ENCODE measurements at regions not wholly inside any gene's neighbourhood (a gene's known extent, or its start where the extent isn't known, plus 50 kb on each side); places are given as distances from the start of the nearest gene placed in this dataset.

- Mint-ChIP-seq H3K4me3 (ENCODE audit: unreplicated experiment) (no peak overlapping the region), H3K36me3 (ENCODE audit: unreplicated experiment) (no peaks in the 10 kb centered on the region), H3K9me3 (ENCODE audit: unreplicated experiment) (no peaks in the 10 kb centered on the region), H3K27me3 (ENCODE audit: unreplicated experiment) (no peaks in the 10 kb centered on the region), H3K27ac (ENCODE audit: unreplicated experiment) (no peak overlapping the region), H3K4me1 (ENCODE audit: unreplicated experiment) (no peaks in the 10 kb centered on the region)
- TF ChIP-seq CTCF (IDR thresholded peaks at IDR 0.05) = no peak
- no peak for DNase-seq (ENCODE audit: extremely low spot score, unreplicated experiment)
Measured at GRCh38 chr14:28867571-28867970, 101.0 kb downstream of the FOXG1 start.

GRCh38 chr14:28870033-28870564 lies 103.5 kb downstream of the FOXG1 start:
- H3K27me3 Mint-ChIP-seq (ENCODE audit: unreplicated experiment) = no peaks in the 10 kb centered on the region
- no peak for DNase-seq (ENCODE audit: extremely low spot score, unreplicated experiment)
- TF ChIP-seq CTCF (IDR thresholded peaks at IDR 0.05) = no peak
- H3K27ac Mint-ChIP-seq (ENCODE audit: unreplicated experiment) = no peak overlapping the region
- no peaks in the 10 kb centered on the region for H3K9me3 Mint-ChIP-seq (ENCODE audit: unreplicated experiment)
- no peaks in the 10 kb centered on the region for H3K36me3 Mint-ChIP-seq (ENCODE audit: unreplicated experiment)
- H3K4me1 Mint-ChIP-seq (ENCODE audit: unreplicated experiment) = no peaks in the 10 kb centered on the region
- no peak overlapping the region for H3K4me3 Mint-ChIP-seq (ENCODE audit: unreplicated experiment)

DNA sequence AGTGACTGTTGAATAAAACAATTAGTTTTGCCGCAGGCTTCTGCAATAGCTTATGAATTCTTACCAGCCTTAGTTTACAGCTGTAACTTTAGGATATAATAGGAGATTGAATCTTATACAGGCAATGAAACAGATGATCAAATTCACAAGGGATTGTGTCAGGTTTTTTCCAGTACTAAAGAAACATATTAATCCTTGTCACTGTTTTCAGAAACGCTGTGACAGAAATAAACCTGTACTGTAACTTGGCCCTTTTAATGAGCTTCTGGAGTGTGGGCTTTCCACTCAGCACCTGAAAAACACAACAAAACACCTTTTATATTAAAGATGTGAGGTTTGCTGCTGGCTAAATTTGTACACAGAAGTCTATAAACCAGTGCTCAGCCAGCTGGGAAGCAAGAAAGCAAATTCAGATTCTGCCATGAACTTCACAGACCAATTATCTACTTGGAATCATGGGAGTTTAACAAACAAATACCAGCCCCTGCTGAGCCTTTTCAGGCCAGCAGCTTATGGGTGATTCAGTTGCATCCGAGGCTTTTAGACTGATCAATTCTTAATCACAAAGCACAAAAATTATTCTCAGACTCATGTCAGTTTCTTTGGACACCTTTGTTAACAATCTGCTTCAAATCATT lies 109.5 kb downstream of the FOXG1 start:
- Mint-ChIP-seq H3K36me3 (ENCODE audit: unreplicated experiment) (no peaks in the 10 kb centered on the region), H3K4me1 (ENCODE audit: unreplicated experiment) (no peaks in the 10 kb centered on the region), H3K4me3 (ENCODE audit: unreplicated experiment) (no peak overlapping the region), H3K27me3 (ENCODE audit: unreplicated experiment) (no peaks in the 10 kb centered on the region), H3K27ac (ENCODE audit: unreplicated experiment) (no peak overlapping the region), H3K9me3 (ENCODE audit: unreplicated experiment) (no peaks in the 10 kb centered on the region)
- DNase-seq (ENCODE audit: extremely low spot score, unreplicated experiment) = no peak
- TF ChIP-seq CTCF (IDR thresholded peaks at IDR 0.05) = no peak

GRCh38 chr14:28876572-28876945 lies 110.0 kb downstream of the FOXG1 start:
- Mint-ChIP-seq H3K9me3 (ENCODE audit: unreplicated experiment) (no peaks in the 10 kb centered on the region), H3K4me1 (ENCODE audit: unreplicated experiment) (no peaks in the 10 kb centered on the region), H3K36me3 (ENCODE audit: unreplicated experiment) (no peaks in the 10 kb centered on the region), H3K4me3 (ENCODE audit: unreplicated experiment) (no peak overlapping the region), H3K27ac (ENCODE audit: unreplicated experiment) (no peak overlapping the region), H3K27me3 (ENCODE audit: unreplicated experiment) (no peaks in the 10 kb centered on the region)
- no peak for TF ChIP-seq CTCF (IDR thresholded peaks at IDR 0.05)
- no peak for DNase-seq (ENCODE audit: extremely low spot score, unreplicated experiment)

- no peaks in the 10 kb centered on the region for H3K27me3 Mint-ChIP-seq (ENCODE audit: unreplicated experiment)
- no peak for TF ChIP-seq CTCF (IDR thresholded peaks at IDR 0.05)
- no peaks in the 10 kb centered on the region for H3K36me3 Mint-ChIP-seq (ENCODE audit: unreplicated experiment)
Measured at GRCh38 chr14:28877923-28878322, 111.3 kb downstream of the FOXG1 start.

More at GRCh38 chr14:28877923-28878322, 111.3 kb downstream of the FOXG1 start:
- DNase-seq (ENCODE audit: extremely low spot score, unreplicated experiment) = no peak
- Mint-ChIP-seq H3K4me3 (ENCODE audit: unreplicated experiment) (no peak overlapping the region), H3K4me1 (ENCODE audit: unreplicated experiment) (no peaks in the 10 kb centered on the region), H3K9me3 (ENCODE audit: unreplicated experiment) (no peaks in the 10 kb centered on the region), H3K27ac (ENCODE audit: unreplicated experiment) (no peak overlapping the region)
